Glutamatergic neuron (in vitro differentiated cells): ENCODE measurements at regions not wholly inside any gene's neighbourhood (a gene's known extent, or its start where the extent isn't known, plus 50 kb on each side); places are given as distances from the start of the nearest gene placed in this dataset.

ENCODE experiments used
- DNase-seq: peaks from one replicate; pipeline ENCODE4 v3.0.0; 2022
- H3K27ac Mint-ChIP-seq: one replicate; pipeline ENCODE4 v1.8.0; 2020; ENCODE audit warnings: mild to moderate bottlenecking, mixed read lengths, inconsistent platforms; ENCODE audit not compliant: unreplicated experiment
- H3K27me3 Mint-ChIP-seq: one replicate; pipeline ENCODE4 v1.8.0; 2020; ENCODE audit warnings: mild to moderate bottlenecking, moderate library complexity, mixed read lengths, inconsistent platforms; ENCODE audit not compliant: unreplicated experiment
- H3K36me3 Mint-ChIP-seq: one replicate; pipeline ENCODE4 v1.8.0; 2020; ENCODE audit warnings: mild to moderate bottlenecking, mixed read lengths, inconsistent platforms; ENCODE audit not compliant: unreplicated experiment
- H3K4me1 Mint-ChIP-seq: one replicate; pipeline ENCODE4 v1.8.0; 2020; ENCODE audit warnings: mild to moderate bottlenecking, low read depth, mixed read lengths, inconsistent platforms; ENCODE audit not compliant: unreplicated experiment
- H3K4me3 Mint-ChIP-seq: one replicate; pipeline ENCODE4 v1.8.0; 2020; ENCODE audit warnings: mild to moderate bottlenecking, mixed read lengths, inconsistent platforms; ENCODE audit not compliant: unreplicated experiment
- H3K9me3 Mint-ChIP-seq: one replicate; pipeline ENCODE4 v1.8.0; 2020; ENCODE audit warnings: mild to moderate bottlenecking, moderate library complexity, mixed read lengths, inconsistent platforms; ENCODE audit not compliant: unreplicated experiment
- TF ChIP-seq, protein P1 (sequence below): fragments of 200-600 bp; sonication (generic); IDR thresholded peaks from one replicate; pipeline ENCODE4 v1.5.0; 2021; ENCODE audit not compliant: partially characterized antibody, unreplicated experiment

DNA sequence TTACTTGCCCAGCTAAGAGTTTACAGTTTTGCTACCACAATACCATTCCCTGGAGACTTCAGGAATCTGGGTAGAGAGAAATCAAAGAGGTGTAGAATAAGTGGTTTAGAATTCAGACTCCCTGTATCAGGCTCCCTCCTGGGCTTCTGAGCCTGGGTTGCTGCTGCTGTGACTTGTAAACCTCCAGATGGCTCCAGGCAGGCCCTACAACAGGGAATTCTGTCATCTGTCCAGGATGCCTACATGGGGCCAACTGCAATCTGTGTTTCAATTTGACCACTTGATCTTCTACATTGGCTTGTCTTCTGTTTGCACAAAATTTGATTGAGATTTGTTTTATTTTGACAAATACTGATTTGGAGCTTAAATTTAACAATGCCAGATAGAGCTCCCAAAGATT is 183.9 kb downstream of the RAD51AP2 start:
- H3K9me3 Mint-ChIP-seq = peaks cover 6% of the 10 kb centered on the region
- H3K36me3 Mint-ChIP-seq = no peaks in the 10 kb centered on the region
- peak overlapping the region; percentile 82 for H3K27ac Mint-ChIP-seq
- TF ChIP-seq, protein P1, sequence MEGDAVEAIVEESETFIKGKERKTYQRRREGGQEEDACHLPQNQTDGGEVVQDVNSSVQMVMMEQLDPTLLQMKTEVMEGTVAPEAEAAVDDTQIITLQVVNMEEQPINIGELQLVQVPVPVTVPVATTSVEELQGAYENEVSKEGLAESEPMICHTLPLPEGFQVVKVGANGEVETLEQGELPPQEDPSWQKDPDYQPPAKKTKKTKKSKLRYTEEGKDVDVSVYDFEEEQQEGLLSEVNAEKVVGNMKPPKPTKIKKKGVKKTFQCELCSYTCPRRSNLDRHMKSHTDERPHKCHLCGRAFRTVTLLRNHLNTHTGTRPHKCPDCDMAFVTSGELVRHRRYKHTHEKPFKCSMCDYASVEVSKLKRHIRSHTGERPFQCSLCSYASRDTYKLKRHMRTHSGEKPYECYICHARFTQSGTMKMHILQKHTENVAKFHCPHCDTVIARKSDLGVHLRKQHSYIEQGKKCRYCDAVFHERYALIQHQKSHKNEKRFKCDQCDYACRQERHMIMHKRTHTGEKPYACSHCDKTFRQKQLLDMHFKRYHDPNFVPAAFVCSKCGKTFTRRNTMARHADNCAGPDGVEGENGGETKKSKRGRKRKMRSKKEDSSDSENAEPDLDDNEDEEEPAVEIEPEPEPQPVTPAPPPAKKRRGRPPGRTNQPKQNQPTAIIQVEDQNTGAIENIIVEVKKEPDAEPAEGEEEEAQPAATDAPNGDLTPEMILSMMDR = no peak
- peaks cover 9% of the 10 kb centered on the region for H3K27me3 Mint-ChIP-seq
- peak overlapping the region; percentile 50 for H3K4me3 Mint-ChIP-seq
- DNase-seq = peak; percentile 49
- H3K4me1 Mint-ChIP-seq = peaks cover 39% of the 10 kb centered on the region

DNA sequence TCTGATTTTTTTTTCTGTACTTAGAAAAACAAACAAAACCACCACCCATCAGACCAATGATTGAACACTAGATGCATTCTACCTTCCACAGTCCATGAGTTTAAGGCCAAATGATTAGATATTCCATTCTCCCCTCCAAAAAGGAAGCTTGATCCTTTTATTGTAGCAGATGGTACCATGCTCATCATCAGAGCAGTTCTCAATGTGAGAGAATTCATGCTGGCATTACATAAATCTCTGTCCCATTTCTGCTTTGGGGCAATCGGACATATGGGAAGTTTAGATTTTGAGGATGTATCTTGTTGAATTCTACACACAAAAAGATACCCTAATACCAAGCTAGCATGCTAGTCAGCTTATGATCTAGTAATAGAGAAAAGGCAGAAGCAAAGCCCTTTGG is 186.6 kb downstream of the RAD51AP2 start:
- Mint-ChIP-seq H3K36me3 (no peaks in the 10 kb centered on the region), H3K27me3 (peaks cover 9% of the 10 kb centered on the region), H3K9me3 (peaks cover 6% of the 10 kb centered on the region), H3K4me1 (peaks cover 39% of the 10 kb centered on the region), H3K4me3 (no peak overlapping the region), H3K27ac (no peak overlapping the region)
- TF ChIP-seq, protein P1 = no peak
- DNase-seq = no peak

DNA sequence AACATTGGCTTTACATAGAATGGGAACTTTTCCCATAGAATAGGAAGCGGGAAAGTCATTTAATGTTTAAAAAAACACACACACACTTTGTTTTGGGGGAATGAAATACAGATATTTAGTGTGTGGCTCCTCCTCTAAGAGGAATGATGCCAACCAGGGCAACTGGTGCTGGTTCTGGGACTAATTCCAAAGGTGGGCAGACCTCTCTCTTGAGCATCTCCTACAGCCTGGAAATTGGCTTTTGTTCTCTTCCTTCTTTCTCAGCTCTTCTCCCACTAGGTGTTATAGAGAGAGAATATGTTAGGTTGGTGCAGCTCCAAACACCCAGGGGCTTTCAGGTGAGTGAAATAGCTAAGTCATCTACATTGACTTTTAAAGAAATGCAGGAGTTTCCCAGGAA is 190.1 kb downstream of the RAD51AP2 start:
- TF ChIP-seq, protein P1 = no peak
- no peak overlapping the region for H3K27ac Mint-ChIP-seq

DNA sequence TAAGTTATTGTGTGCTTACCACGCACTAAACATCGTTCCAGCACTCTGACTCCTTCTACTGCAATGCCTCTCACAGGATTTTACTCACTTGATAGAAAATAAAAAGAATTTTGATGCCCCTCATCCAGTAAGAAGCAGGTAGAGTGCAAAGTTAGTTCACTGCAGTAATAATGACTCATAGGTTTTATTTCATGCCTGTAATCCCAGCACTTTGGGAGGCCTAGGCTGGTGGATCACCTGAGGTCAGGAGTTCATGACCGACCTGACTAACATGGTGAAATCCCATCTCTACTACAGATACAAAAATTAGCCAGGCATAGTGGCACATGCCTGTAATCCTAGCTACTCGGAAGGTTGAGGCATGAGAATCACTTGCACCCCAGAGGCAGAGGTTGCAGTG is 190.6 kb downstream of the RAD51AP2 start:
- H3K27me3 Mint-ChIP-seq = no peaks in the 10 kb centered on the region
- no peak for DNase-seq
- peaks cover 2% of the 10 kb centered on the region for H3K9me3 Mint-ChIP-seq
- H3K27ac Mint-ChIP-seq = no peak overlapping the region
- H3K36me3 Mint-ChIP-seq = no peaks in the 10 kb centered on the region
- TF ChIP-seq, protein P1 = no peak
- no peak overlapping the region for H3K4me3 Mint-ChIP-seq
- H3K4me1 Mint-ChIP-seq = peaks cover 20% of the 10 kb centered on the region

More for the DNA sequence above, 190.1 kb downstream of the RAD51AP2 start:
- Mint-ChIP-seq H3K4me1 (peaks cover 25% of the 10 kb centered on the region), H3K27me3 (peaks cover 1% of the 10 kb centered on the region), H3K4me3 (no peak overlapping the region), H3K9me3 (peaks cover 2% of the 10 kb centered on the region), H3K36me3 (no peaks in the 10 kb centered on the region)
- DNase-seq = no peak

DNA sequence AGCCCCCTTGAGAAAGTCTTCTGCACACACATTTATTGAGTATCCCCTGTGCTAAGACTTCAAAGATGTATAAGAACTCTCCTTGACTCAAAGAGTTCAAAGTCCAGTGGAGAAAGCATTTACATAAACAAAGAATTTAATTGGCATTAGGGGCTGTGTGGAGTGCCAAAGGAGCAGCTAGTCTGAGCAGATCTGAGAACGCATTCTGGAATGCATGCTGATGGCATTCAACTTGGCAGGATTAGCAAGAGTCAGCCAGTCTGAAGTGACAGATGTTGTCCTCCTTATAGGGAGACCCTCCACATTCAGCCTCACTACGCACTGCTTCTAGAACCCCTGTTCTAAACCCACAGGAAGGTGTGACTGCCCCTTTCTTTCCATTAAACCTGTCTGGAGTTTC is 191.5 kb downstream of the RAD51AP2 start:
- DNase-seq = no peak
- H3K4me3 Mint-ChIP-seq = no peak overlapping the region
- peaks cover 16% of the 10 kb centered on the region for H3K4me1 Mint-ChIP-seq
- H3K36me3 Mint-ChIP-seq = no peaks in the 10 kb centered on the region
- TF ChIP-seq, protein P1 = no peak
- no peaks in the 10 kb centered on the region for H3K27me3 Mint-ChIP-seq
- H3K27ac Mint-ChIP-seq = no peak overlapping the region
- H3K9me3 Mint-ChIP-seq = peaks cover 3% of the 10 kb centered on the region
